HL-60 (cell line): ENCODE measurements at regions not wholly inside any gene's neighbourhood (a gene's known extent, or its start where the extent isn't known, plus 50 kb on each side); places are given as distances from the start of the nearest gene placed in this dataset.

ENCODE experiments used
- GABPA ChIP-seq: IDR thresholded peaks from 2 replicates; pipeline ENCODE4 v1.6.1; 2012; ENCODE audit warnings: low read depth
- TF ChIP-seq, protein P1 (sequence below): IDR thresholded peaks from one replicate; pipeline ENCODE4 v1.5.1; 2011; ENCODE audit warnings: low read length, control low read depth, inconsistent platforms; ENCODE audit not compliant: insufficient read depth

GRCh38 chr9:1300941-1301340, 250.8 kb downstream of the DMRT2 start:
- TF ChIP-seq, protein P1, sequence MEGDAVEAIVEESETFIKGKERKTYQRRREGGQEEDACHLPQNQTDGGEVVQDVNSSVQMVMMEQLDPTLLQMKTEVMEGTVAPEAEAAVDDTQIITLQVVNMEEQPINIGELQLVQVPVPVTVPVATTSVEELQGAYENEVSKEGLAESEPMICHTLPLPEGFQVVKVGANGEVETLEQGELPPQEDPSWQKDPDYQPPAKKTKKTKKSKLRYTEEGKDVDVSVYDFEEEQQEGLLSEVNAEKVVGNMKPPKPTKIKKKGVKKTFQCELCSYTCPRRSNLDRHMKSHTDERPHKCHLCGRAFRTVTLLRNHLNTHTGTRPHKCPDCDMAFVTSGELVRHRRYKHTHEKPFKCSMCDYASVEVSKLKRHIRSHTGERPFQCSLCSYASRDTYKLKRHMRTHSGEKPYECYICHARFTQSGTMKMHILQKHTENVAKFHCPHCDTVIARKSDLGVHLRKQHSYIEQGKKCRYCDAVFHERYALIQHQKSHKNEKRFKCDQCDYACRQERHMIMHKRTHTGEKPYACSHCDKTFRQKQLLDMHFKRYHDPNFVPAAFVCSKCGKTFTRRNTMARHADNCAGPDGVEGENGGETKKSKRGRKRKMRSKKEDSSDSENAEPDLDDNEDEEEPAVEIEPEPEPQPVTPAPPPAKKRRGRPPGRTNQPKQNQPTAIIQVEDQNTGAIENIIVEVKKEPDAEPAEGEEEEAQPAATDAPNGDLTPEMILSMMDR: no peak
- no peak for TF ChIP-seq GABPA
